ENCODE measurements at regions not wholly inside any gene's neighbourhood (a gene's known extent, or its start where the extent isn't known, plus 50 kb on each side); places are given as distances from the start of the nearest gene placed in this dataset.

DNA sequence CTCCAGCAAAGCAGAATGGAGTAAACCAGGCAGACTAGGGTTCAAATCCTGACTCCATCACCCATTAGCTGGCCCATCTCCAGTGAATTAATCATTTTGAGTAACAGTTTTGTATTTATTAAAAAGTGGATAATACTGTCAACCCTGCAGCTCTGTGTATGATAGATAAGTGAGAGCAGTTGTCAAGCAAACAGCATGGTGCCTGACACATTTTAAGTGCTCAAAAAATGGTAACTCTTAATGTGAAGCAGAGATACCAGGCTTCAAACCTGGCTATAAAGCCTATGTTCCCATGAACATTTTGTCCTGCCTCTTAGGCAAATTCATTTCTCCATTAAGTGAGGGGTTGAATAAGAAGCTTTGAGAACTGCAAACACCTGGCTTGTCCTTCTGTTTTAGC is 409.6 kb downstream of the TBC1D4 start:
- POLR2A ChIA-PET = no interaction called here
- CTCF ChIA-PET = no interaction called here

DNA sequence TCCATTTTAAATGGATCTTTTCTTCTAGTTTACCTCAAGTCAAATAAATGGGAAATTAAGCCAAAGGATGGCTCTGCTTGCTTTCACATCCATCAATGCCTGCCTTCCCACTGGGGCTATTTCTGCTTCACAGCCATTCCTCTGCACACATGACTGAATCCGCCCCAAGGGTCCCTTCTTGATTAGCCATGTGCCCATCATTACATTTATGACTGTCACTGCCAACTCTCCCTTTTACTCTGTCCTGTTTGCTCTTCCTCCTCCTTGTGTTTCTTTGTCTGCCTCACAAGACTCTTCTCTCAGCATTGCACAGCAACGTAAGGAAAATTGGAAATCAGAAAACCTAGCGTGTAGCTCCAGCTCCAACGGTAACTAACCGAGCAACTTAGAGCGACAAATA is 410.2 kb downstream of the TBC1D4 start:
- CTCF ChIA-PET = no interaction called here
- POLR2A ChIA-PET = no interaction called here

DNA sequence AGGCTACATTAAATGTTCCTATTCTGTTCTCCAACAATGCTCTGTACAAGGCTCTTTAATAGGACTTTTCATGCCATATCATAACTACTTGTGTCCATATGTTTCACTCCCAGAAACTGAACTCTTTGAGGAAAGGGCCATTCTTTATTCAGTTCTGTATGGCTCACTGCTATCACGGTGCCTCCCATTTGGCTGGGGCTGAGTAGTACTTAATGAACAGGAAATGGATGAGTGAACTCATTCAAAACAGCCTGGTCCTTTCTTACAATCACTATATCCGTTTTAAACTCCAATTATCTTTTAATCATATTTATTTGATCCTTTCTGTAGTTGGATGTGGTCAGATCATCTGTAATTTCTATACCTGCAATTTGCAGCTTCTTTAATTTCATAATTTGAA is 410.6 kb downstream of the TBC1D4 start:
- ChIA-PET CTCF (no interaction called here), POLR2A (no interaction called here)

DNA sequence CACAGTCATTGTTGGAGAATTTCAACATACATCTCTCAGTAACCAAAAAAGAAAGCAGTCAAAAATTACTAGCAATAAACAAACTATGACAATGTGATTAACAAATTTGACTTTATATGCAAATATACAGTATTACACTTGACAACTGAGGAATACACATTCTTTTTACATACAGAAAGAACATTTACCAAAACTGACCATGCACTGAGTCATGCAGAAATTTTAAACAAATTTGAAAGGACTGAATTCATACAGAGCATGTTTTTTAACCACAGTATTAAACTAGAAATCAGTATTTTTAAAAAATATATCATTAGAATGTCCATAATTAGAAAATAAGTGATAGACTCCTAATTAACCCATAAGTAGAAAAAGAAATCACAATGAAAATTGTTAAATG is 420.1 kb downstream of the TBC1D4 start:
- CTCF ChIA-PET = no interaction called here
- POLR2A ChIA-PET = no interaction called here

DNA sequence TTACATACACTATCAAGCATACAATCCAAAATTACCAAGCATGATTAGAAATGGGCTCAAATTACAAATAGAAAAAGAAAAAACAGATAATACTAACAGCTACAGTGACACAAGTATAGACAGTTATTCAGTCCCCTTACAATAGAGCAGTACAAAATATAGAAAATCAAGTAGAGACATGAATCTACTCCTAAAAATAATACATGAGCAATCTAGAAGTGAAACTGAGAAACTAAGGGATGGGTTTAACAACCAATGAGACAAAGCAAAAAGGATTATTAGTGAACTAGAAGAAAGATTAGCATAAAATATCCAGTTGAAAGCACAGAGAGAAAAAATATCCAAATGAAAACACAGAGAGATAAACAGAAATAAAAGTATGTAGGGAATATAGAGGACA is 426.7 kb downstream of the TBC1D4 start:
- CTCF ChIA-PET = no interaction called here
- POLR2A ChIA-PET = no interaction called here

DNA sequence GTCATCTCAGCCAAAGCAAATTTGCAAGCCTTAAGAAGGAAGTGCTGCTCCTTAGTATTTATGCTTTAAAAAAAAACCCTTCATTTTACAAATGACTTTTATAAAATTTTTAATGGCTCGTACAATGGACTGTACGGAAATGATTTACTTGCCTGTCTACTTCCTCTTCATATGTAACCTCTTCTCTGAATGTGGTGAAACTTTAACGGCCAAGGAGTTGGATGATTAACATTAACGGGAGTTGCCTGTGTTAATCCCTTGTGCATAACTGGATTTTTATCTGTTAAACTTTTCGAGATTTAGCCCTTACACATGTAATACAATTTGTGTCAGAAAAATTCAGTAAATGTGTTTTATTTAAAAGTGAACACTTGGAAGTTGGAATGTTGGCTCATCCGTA is 429.4 kb downstream of the TBC1D4 start:
- ChIA-PET POLR2A (no interaction called here), CTCF (no interaction called here)

DNA sequence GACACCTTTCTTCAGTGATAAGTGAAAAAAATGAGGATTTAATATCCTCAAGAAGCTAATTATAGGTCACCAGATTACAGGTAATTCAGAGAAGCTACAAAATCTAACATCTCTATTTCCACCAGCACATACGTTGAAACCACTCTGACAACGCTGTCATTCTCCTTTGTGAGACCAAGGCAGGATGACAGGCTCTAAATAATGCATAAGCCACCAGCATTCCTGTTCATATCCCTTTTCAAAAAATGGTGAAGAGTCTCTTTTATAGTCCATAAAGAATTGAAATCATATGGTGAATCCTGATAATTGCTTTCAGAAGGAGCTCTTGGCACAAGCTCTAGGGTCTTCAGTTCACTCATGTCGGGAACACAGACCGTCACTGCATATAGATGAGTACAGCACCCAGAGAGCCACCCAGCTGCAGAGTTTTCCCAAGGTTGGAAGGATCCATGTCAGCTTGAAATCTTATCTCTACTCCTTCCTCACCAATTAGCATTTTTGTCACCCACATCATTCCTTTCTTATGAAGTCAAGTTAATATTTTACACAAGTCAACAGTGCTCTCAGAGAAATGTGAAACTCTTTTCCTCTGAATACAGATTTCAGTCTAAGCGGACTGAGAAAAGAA is 431.4 kb downstream of the TBC1D4 start:
- ChIA-PET POLR2A (no interaction called here), CTCF (interaction anchor here (0.8 kb wide), 1 partner anchor 10 kb away, joined by 4 read pairs; no protein-coding TSS in a partner anchor)

DNA sequence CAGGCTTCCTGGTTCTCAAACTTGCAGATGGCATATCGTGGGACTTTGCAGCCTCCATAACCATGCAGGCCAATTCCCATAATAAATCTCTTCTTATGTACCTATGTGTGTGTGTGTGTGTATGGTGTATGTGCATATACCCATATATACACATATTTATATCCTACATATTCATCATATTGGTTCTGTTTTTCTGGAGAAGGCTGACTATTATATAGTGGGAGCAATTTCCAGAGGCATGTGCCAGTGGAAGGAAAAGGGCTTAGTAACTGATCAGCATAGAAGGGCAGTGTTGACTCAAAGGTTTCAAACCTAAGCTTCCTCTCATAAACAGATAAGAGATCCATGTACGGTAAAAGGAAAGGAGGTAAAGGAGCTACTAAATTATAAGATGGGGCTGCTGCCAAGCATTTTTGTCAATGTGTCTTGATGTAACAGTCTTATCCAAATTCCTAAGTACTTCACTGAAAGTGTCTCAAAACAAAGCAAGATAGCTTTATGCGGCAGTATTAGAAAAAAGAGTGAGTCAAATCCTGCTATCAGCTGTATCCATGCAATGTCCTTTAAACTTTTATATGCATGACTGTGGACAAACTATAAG is 432.1 kb downstream of the TBC1D4 start:
- ChIA-PET POLR2A (no interaction called here), CTCF (no interaction called here)

DNA sequence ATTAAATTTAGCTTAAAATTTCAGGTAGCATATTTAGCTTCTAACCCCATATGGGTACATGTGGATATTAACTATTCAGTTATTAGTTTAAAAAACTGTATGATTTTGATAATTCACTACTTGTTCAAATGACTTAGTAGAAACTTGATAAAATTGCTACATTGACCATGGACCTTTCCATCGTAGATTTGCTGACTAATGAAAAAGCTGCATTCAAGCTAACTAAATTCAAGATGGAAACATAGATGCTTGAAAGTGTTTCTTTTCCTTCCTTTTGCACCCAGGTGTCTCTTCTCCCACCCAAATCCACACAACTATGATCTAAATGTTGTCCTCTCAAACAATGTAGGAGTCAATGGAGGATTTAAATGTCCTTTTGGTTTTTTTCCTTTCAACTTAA is 439.2 kb downstream of the TBC1D4 start:
- POLR2A ChIA-PET = no interaction called here
- CTCF ChIA-PET = no interaction called here

DNA sequence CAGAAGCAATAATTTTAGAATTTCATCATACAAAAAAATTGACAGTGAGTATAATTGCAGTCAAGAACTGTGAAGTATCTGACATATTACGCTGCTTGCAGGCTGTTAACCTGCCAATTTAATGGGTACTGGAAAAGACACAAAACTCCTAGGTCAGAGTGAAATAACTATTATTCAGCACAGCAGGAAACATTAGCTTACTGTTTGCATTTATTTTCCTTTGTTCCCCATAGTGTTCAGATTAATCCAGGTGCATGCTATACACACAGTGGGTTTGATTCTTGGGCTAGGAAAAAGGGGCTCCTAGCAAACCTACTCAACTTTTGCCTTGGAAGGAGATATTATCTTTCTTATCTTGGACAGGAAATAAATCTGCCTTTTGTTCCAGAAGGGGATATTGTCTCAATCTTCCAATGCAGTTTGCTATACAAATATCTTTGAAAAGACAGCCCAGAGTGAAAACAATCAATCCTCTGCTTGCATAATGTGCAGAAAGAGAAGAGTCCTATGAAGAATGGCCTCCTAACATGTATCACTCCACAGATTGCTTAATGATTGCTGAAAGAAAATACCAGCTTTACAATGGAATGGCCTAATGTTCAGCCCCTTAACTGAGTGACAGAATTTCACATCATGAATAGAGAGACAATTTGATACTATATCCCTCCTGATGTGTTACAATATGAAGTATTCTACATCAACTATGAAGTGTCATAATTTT is 443.4 kb downstream of the TBC1D4 start:
- POLR2A ChIA-PET = no interaction called here

DNA sequence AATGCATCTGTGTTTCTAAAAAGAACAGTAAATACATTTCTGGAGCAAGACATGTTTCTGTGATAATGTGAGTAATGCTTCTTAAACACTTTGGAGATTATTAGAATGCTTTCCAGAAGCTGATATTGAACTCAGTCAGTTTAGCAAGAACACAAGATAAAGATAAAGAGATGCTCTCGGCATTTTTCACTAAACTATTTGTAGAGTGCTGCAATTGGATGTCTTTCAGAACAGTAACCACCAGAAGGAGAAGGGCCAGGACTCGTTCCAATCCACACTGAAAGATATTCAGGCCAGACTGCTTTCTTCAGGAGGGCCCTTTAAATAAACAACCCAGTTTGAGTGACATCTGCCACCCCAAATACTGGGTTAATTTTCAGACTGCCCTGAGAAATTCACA is 456.0 kb downstream of the TBC1D4 start:
- CTCF ChIA-PET = no interaction called here
- POLR2A ChIA-PET = no interaction called here

More for the DNA sequence above, 443.4 kb downstream of the TBC1D4 start:
- CTCF ChIA-PET = no interaction called here

DNA sequence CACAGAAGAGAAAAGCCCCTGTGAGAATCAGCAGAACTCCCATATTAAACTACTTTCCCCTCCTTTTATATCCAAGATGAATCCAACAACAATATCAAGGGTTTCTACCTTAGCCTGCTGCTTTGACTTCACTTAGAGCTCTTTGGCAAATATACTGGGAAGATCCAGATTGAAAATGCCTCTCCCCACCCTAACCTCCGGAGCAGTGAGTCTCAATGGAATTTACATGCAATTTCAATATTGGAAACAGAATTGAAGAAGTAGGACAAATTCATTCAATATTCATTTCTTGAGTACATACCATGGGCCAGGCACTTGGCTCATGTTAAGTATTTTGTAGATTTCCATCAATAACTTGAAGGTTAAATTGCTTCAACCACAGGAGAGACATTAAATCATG is 457.4 kb downstream of the TBC1D4 start:
- ChIA-PET POLR2A (no interaction called here), CTCF (no interaction called here)

DNA sequence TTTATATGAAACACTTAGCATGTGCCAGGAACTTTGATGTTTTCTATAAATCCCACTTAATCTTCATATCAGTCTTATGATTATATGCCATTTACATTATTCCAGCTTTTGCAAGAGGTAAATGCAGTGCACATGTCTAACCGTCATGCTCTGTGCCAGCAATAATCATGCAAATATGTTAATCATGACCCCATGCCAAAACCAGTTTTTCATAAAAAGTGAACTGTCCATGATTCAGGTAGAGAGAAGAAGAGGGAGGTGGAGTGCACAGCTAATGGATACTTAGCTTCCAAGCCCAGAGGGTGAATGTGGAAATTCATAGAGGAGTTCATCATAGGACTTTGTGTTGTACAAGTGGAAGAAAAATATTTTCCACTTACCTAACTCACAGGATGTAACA is 458.4 kb downstream of the TBC1D4 start:
- POLR2A ChIA-PET = no interaction called here

DNA sequence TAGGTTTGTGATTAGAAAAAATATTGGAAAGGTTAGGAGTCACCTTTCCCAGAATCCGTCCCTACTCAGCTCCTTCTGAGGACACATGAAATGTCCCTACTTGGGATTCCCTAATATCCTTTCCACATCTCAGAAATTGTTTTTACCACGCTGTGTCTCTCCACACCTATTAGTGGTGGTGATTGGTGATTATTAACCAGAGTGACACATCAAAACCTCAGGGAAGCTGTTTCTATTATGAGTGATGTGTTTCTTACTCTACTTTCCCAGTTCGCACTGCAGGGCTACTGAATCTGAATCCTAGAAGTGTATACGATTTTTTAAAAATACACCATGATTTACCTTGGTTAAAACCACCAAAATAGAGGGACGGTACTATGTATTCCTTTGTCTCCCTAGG is 460.8 kb downstream of the TBC1D4 start:
- ChIA-PET CTCF (no interaction called here), POLR2A (no interaction called here)

More for the DNA sequence above, 458.4 kb downstream of the TBC1D4 start:
- CTCF ChIA-PET = no interaction called here

DNA sequence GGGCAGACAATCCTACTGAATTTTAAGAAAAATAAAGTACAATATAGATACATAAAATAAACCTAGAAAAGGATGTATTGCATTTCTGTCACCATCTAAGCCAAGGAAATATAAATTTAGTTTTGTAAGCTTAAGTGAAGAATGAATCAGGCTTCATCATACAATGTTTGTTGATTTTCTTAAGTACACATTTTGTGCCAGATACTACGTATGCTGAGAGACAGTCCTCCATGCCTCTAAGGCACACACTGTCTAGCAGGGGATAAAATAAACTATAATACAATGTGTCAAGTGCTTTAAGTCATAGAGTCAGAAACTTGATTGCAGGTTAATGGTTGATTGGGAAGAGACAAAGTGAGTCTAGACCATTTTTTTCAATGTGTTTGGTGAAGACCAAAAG is 465.7 kb downstream of the TBC1D4 start:
- POLR2A ChIA-PET = no interaction called here
- CTCF ChIA-PET = no interaction called here

DNA sequence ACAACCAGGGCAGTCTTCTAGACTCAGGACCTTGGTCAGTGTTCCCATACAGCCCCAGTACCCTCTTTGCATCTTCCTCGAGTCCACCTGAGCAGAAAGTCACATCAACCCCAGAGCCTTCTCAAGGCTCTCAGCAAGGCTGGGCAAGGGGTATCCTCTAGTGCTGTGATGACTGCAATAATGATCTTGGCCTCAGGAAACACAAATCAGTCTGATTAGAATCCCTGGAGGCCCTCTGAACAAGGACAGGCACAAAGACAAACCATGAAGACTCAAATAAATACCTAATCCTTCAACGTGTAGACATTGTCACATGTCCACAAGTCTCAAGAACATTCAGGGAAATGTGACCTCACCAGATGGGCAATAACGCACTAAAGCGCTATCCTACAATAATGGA is 468.2 kb downstream of the TBC1D4 start:
- POLR2A ChIA-PET = no interaction called here
- CTCF ChIA-PET = no interaction called here

DNA sequence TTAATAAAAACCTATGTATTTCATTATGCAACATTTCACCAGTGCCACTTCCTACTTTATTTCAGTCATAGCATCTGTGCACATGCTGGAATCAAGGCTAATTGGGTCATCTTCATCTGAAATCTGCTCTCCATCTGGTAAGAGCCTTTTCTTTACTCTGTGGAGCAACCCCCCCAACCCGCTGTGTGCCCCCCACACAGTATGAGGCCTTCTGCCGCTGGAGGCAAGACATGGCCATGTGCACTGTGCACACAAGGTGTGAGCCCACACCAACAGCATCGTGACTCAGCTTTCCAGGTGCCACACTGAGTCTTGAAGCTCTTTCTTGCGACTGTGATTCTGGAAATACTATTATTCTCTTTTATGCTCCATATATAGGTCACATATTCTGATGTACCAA is 471.0 kb downstream of the TBC1D4 start:
- CTCF ChIA-PET = no interaction called here
- POLR2A ChIA-PET = no interaction called here

DNA sequence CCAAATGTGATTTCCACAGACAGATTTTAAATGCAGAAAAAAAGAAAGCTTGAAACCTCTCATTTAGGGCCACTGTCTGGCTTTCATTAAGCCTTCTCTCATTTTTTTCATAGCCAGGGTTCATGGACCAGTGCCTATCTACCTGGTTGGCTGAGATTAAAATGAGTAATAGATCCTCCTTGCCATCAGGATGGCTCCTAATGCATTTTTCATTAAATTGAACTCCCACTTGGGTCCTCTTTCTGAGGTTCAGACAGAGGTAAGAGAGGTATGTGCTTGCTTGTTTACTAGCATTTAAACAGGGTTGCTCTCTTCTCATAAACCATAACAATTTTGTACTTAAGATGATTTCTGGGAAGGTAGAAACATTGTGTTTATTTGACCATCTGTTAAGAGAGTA is 473.0 kb downstream of the TBC1D4 start:
- ChIA-PET POLR2A (no interaction called here), CTCF (no interaction called here)

DNA sequence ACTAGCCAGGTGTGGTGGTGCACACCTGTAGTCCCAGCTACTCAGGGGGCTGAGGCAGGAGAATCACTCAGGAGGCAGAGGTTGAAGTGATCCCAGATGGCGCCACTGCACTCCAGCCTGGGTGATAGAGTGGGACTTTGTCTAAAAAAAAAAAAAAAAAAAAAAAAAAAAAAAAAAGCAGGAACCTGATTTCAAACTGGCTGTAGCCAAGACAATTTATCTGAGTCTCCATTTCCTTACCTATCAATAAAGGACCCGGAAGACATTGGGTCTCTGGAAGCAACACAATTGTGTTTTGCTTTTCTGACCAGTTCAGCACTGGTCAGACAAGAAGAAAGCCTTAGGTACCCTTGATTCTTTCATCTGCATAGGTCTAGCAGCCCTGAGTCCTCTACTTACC is 491.0 kb downstream of the TBC1D4 start:
- POLR2A ChIA-PET = no interaction called here
- CTCF ChIA-PET = interaction anchor here (0.6 kb wide), 1 partner anchor 68 kb away, joined by 4 read pairs; no protein-coding TSS in a partner anchor

DNA sequence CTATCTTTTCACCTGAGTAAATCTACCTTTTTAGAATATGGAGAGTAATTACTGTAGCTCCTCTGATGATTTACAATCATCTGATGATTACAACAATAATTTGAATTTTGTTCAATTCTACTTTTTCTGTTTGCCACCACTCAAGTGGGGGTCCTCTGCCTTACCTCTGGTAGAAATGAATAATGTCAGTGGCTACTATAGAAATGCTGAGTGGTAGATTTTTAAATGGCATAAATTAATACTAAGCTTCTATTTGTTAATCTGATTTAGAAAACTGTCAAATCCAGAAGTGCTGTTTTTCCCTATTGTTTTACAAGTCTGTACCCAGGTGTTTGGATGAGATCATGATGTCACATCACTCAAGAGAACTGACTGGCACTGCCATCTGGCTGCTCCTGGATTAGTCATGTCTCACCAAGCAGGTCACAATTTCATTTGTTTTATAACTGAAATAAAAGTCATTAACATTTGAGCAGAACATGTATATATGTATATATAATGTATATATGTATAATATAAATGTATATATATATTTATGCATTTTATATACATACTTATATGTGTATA is 494.8 kb downstream of the TBC1D4 start:
- POLR2A ChIA-PET = no interaction called here
- CTCF ChIA-PET = no interaction called here

DNA sequence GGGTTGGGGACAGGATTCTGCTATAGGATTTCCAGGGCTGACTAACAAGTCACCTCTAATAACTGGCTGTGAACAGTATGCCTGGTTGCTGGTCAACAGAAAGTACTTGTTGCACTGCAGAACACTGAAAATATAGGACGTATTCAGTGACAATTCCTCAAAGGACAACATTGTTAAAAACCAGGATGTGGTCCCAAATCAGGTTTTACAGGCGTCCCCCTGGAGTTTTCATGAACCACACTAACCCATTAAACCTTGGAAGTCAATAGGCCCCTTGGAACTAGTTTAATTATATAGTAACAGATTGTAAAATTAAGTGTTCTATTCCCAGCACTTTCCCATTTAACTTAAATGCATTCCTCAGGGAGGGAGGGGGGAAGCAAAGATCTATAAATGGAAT is 495.4 kb downstream of the TBC1D4 start:
- POLR2A ChIA-PET = no interaction called here
- CTCF ChIA-PET = no interaction called here

DNA sequence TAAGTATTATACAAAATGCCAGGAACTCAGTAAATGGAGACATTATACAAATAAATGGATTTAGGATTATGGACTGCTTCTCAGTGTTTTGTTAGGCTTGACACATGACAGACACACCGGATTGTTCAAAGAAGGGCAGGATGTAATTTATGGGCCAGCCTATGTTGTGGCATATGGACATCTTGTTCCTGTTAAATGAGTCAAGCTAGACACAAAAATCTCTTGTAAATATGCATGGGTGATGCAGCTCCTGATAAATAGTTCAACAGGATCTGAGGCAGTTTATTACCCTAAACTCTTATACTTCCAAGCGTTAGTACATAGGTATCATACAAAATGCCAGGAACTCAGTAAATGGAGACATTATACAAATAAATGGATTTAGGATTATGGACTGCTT is 502.3 kb downstream of the TBC1D4 start:
- ChIA-PET POLR2A (no interaction called here), CTCF (no interaction called here)

All from activated CD8-positive, alpha-beta memory T cell treated with anti-CD3 and anti-CD28 coated beads for 36 hours (primary cell).